HEK293 (cell line): ENCODE measurements at regions not wholly inside any gene's neighbourhood (a gene's known extent, or its start where the extent isn't known, plus 50 kb on each side); places are given as distances from the start of the nearest gene placed in this dataset.
"Not testable (repeated sequence)": the region's sequence is repeated elsewhere in the genome, so short reads cannot be mapped to it uniquely, and the experiment has no call there.

Source experiments
- CTCF ChIA-PET: fragments of 350-600 bp; formaldehyde crosslinking; extraction: SDS; loops from one replicate; lab custom pipeline; 2021; ENCODE audit warnings: antibody characterized with exemption; lab: Yijun Ruan, JAX
- POLR2A ChIA-PET: fragments of 300-600 bp; formaldehyde crosslinking; extraction: SDS; loops from one replicate; lab custom pipeline; 2020; ENCODE audit warnings: antibody characterized with exemption, inconsistent platforms; lab: Yijun Ruan, JAX
- H3K27ac ChIP-seq: fragments of 200-500 bp; sonication (Bioruptor generic); 2 replicates; pipeline ENCODE4 v1.5.1; 2014; ENCODE audit warnings: low read depth, low read length, control low read depth, inconsistent platforms; ENCODE audit errors: extremely low read depth
- H3K36me3 ChIP-seq, 2 experiments: fragments of 200-500 bp in 1 of 2; sonication (Bioruptor generic) in 1 of 2; 1 replicate in 1 of 2; 2 replicates in 1 of 2; pipeline ENCODE4 v1.5.1; 2014 to 2017; ENCODE audit warnings: inconsistent platforms in 2 of 2, low read length in 2 of 2; ENCODE audit not compliant: control insufficient read depth in 2 of 2, insufficient read depth in 1 of 2
- H3K4me1 ChIP-seq: fragments of 200-500 bp; sonication (Bioruptor generic); 2 replicates; pipeline ENCODE4 v1.5.1; 2014; ENCODE audit warnings: mild to moderate bottlenecking, low read length, inconsistent platforms; ENCODE audit not compliant: control insufficient read depth, insufficient read depth
- H3K4me3 ChIP-seq: 2 replicates; pipeline ENCODE4 v1.5.1; 2011; ENCODE audit warnings: low read depth, mild to moderate bottlenecking, control low read depth, low read length, moderate library complexity
- H3K9me3 ChIP-seq: fragments of 200-500 bp; sonication (Bioruptor generic); 2 replicates; pipeline ENCODE4 v1.5.1; 2014; ENCODE audit warnings: low read depth, low read length, inconsistent platforms; ENCODE audit not compliant: control insufficient read depth, insufficient read depth
- REPIN1 ChIP-seq: fragments of 450-650 bp; formaldehyde crosslinking; IDR thresholded peaks from 2 replicates; pipeline ENCODE4 v1.5.1; 2017; ENCODE audit warnings: missing biosample characterization, missing genetic modification characterization, low read depth
- SETDB1 ChIP-seq: IDR thresholded peaks from one replicate; pipeline ENCODE4 v1.6.1; 2017; ENCODE audit warnings: mild to moderate bottlenecking, low read length, moderate library complexity, mixed read lengths; ENCODE audit not compliant: insufficient read length
- SP3 ChIP-seq: fragments of 450-650 bp; formaldehyde crosslinking; IDR thresholded peaks from 2 replicates; pipeline ENCODE4 v1.5.1; 2016; ENCODE audit warnings: missing biosample characterization, missing genetic modification characterization
- ZFP37 ChIP-seq: fragments of 450-650 bp; formaldehyde crosslinking; IDR thresholded peaks from 2 replicates; pipeline ENCODE4 v1.5.1; 2016; ENCODE audit warnings: missing biosample characterization, missing genetic modification characterization
- ZNF138 ChIP-seq: fragments of 450-650 bp; formaldehyde crosslinking; IDR thresholded peaks from 2 replicates; pipeline ENCODE4 v1.5.1; 2016; ENCODE audit warnings: missing biosample characterization, missing genetic modification characterization, borderline replicate concordance
- ZNF175 ChIP-seq: fragments of 450-650 bp; formaldehyde crosslinking; IDR thresholded peaks from 2 replicates; pipeline ENCODE4 v1.5.1; 2016; ENCODE audit warnings: missing biosample characterization, missing genetic modification characterization
- ZNF18 ChIP-seq: fragments of 450-650 bp; formaldehyde crosslinking; IDR thresholded peaks from 2 replicates; pipeline ENCODE4 v1.5.1; 2016; ENCODE audit warnings: missing biosample characterization, missing genetic modification characterization
- ZNF266 ChIP-seq: fragments of 450-650 bp; formaldehyde crosslinking; IDR thresholded peaks from 2 replicates; pipeline ENCODE4 v1.5.1; 2016; ENCODE audit warnings: missing biosample characterization, missing genetic modification characterization, low read depth
- ZNF280C ChIP-seq: fragments of 450-650 bp; formaldehyde crosslinking; IDR thresholded peaks from 2 replicates; pipeline ENCODE4 v1.5.1; 2016; ENCODE audit warnings: missing biosample characterization, missing genetic modification characterization
- ZNF433 ChIP-seq: fragments of 450-650 bp; formaldehyde crosslinking; IDR thresholded peaks from 2 replicates; pipeline ENCODE4 v1.5.1; 2016; ENCODE audit warnings: missing biosample characterization, missing genetic modification characterization, low read depth
- ZNF510 ChIP-seq: fragments of 450-650 bp; formaldehyde crosslinking; IDR thresholded peaks from 2 replicates; pipeline ENCODE4 v1.5.1; 2018; ENCODE audit warnings: mild to moderate bottlenecking, missing genetic modification characterization, missing biosample characterization; ENCODE audit not compliant: insufficient replicate concordance
- ZNF514 ChIP-seq: fragments of 450-650 bp; formaldehyde crosslinking; IDR thresholded peaks from 2 replicates; pipeline ENCODE4 v1.5.1; 2016; ENCODE audit warnings: missing biosample characterization, missing genetic modification characterization
- ZNF521 ChIP-seq: fragments of 450-650 bp; formaldehyde crosslinking; IDR thresholded peaks from 2 replicates; pipeline ENCODE4 v1.5.1; 2017; ENCODE audit warnings: missing biosample characterization, mild to moderate bottlenecking, missing genetic modification characterization
- ZNF692 ChIP-seq: fragments of 450-650 bp; formaldehyde crosslinking; IDR thresholded peaks from 2 replicates; pipeline ENCODE4 v1.5.1; 2016; ENCODE audit warnings: missing biosample characterization, missing genetic modification characterization
- TF ChIP-seq, protein P1 (sequence below): fragments of 450-650 bp; formaldehyde crosslinking; conservative IDR thresholded peaks from 2 replicates; pipeline ENCODE4 v1.5.1; 2016; ENCODE audit warnings: low read depth, missing biosample characterization, missing genetic modification characterization

- TF ChIP-seq ZNF433 (tag by site-specific recombination): no peak
- H3K4me3 ChIP-seq: no peak overlapping the region
- CTCF ChIA-PET: no interaction called here
- H3K4me1 ChIP-seq: no peaks in the 10 kb centered on the region
- POLR2A ChIA-PET: no interaction called here
- no peaks in the 10 kb centered on the region for H3K9me3 ChIP-seq
- no peak overlapping the region for H3K27ac ChIP-seq
- H3K36me3 ChIP-seq: no peaks in the 10 kb centered on the region
Measured at GRCh38 chr20:11180186-11180585, 506.4 kb upstream of the JAG1 start.

GRCh38 chr20:11181129-11181528, 507.3 kb upstream of the JAG1 start:
- H3K36me3 ChIP-seq, CTCF ChIA-PET, H3K4me1 ChIP-seq: not testable (repeated sequence)
- TF ChIP-seq SETDB1: peak; percentile 63
- TF ChIP-seq, all 188 proteins: peak for 1; not testable (repeated sequence) for 187
- H3K9me3 ChIP-seq, H3K27ac ChIP-seq, POLR2A ChIA-PET, H3K4me3 ChIP-seq: not testable (repeated sequence)

GRCh38 chr20:11181966-11182365, 508.2 kb upstream of the JAG1 start:
- CTCF ChIA-PET: interaction anchor here (0.6 kb wide), 2 partner anchors 31 to 56 kb away, joined by 3 read pairs; no protein-coding TSS in a partner anchor
- Histone ChIP-seq H3K36me3 (no peaks in the 10 kb centered on the region), H3K27ac (no peak overlapping the region), H3K9me3 (no peaks in the 10 kb centered on the region), H3K4me1 (no peaks in the 10 kb centered on the region), H3K4me3 (no peak overlapping the region)
- TF ChIP-seq ZNF18 (tag by site-specific recombination): no peak
- no peak for TF ChIP-seq ZNF521 (tag by site-specific recombination)
- no peak for TF ChIP-seq REPIN1
- no peak for TF ChIP-seq ZNF175 (tag by site-specific recombination)
- TF ChIP-seq SETDB1: no peak
- TF ChIP-seq SP3 (tag by site-specific recombination): no peak
- TF ChIP-seq ZNF280C (tag by site-specific recombination): no peak
- TF ChIP-seq, protein P1, sequence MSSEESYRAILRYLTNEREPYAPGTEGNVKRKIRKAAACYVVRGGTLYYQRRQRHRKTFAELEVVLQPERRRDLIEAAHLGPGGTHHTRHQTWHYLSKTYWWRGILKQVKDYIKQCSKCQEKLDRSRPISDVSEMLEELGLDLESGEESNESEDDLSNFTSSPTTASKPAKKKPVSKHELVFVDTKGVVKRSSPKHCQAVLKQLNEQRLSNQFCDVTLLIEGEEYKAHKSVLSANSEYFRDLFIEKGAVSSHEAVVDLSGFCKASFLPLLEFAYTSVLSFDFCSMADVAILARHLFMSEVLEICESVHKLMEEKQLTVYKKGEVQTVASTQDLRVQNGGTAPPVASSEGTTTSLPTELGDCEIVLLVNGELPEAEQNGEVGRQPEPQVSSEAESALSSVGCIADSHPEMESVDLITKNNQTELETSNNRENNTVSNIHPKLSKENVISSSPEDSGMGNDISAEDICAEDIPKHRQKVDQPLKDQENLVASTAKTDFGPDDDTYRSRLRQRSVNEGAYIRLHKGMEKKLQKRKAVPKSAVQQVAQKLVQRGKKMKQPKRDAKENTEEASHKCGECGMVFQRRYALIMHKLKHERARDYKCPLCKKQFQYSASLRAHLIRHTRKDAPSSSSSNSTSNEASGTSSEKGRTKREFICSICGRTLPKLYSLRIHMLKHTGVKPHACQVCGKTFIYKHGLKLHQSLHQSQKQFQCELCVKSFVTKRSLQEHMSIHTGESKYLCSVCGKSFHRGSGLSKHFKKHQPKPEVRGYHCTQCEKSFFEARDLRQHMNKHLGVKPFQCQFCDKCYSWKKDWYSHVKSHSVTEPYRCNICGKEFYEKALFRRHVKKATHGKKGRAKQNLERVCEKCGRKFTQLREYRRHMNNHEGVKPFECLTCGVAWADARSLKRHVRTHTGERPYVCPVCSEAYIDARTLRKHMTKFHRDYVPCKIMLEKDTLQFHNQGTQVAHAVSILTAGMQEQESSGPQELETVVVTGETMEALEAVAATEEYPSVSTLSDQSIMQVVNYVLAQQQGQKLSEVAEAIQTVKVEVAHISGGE (tag by site-specific recombination): no peak
- TF ChIP-seq ZNF692 (tag by site-specific recombination): no peak
- TF ChIP-seq ZNF138 (tag by site-specific recombination): no peak
- TF ChIP-seq ZFP37 (tag by site-specific recombination): no peak
- no peak for TF ChIP-seq ZNF510 (tag by site-specific recombination)
- TF ChIP-seq ZNF514 (tag by site-specific recombination): no peak
- no peak for TF ChIP-seq ZNF266 (tag by site-specific recombination)
- POLR2A ChIA-PET: no interaction called here
